Right forelimb (tissue), 1 donor: ENCODE measurements at regions not wholly inside any gene's neighbourhood (a gene's known extent, or its start where the extent isn't known, plus 50 kb on each side); places are given as distances from the start of the nearest gene placed in this dataset.

Experiments used
- DNase-seq: peaks from one replicate; pipeline ENCODE4 v3.0.0-alpha.2; 2018

GRCh38 chr20:22214296-22214695 is 370.1 kb downstream of the FOXA2 start:
- DNase-seq = no peak

GRCh38 chr20:22213271-22213670 is 371.1 kb downstream of the FOXA2 start:
- DNase-seq = no peak

- DNase-seq = no peak
Observed at GRCh38 chr20:22207280-22207679, 377.1 kb downstream of the FOXA2 start.

GRCh38 chr20:22204801-22205200 is 379.6 kb downstream of the FOXA2 start:
- DNase-seq = no peak

GRCh38 chr20:22182148-22182547 is 402.2 kb downstream of the FOXA2 start:
- no peak for DNase-seq

- no peak for DNase-seq
Observed at GRCh38 chr20:22180244-22180643, 404.1 kb downstream of the FOXA2 start.

GRCh38 chr20:22160101-22160652 is 424.2 kb downstream of the FOXA2 start:
- DNase-seq = peak; percentile 53

GRCh38 chr20:22159276-22159675 is 425.1 kb downstream of the FOXA2 start:
- no peak for DNase-seq

GRCh38 chr20:22127587-22127986 is 422.1 kb downstream of the PAX1 start:
- no peak for DNase-seq

- no peak for DNase-seq
Observed at GRCh38 chr20:22106308-22106938, 401.0 kb downstream of the PAX1 start.

- DNase-seq = no peak
Observed at GRCh38 chr20:22101606-22102005, 396.1 kb downstream of the PAX1 start.

- no peak for DNase-seq
Observed at GRCh38 chr20:22100686-22101085, 395.2 kb downstream of the PAX1 start.

GRCh38 chr20:22099348-22099747 is 393.9 kb downstream of the PAX1 start:
- DNase-seq = no peak

GRCh38 chr20:22098511-22098910 is 393.0 kb downstream of the PAX1 start:
- DNase-seq = no peak

- no peak for DNase-seq
Observed at GRCh38 chr20:22093122-22093521, 387.7 kb downstream of the PAX1 start.

GRCh38 chr20:22088882-22089281 is 383.4 kb downstream of the PAX1 start:
- DNase-seq = no peak

GRCh38 chr20:22080985-22081384 is 375.5 kb downstream of the PAX1 start:
- no peak for DNase-seq

GRCh38 chr20:22074635-22075034 is 369.2 kb downstream of the PAX1 start:
- DNase-seq = no peak

GRCh38 chr20:22071841-22072240 is 366.4 kb downstream of the PAX1 start:
- no peak for DNase-seq

GRCh38 chr20:22070610-22071058 is 365.2 kb downstream of the PAX1 start:
- peak; percentile 69 for DNase-seq

- DNase-seq = no peak
Observed at GRCh38 chr20:22063753-22064152, 358.3 kb downstream of the PAX1 start.

- no peak for DNase-seq
Observed at GRCh38 chr20:22062874-22063273, 357.4 kb downstream of the PAX1 start.

- DNase-seq = no peak
Observed at GRCh38 chr20:22060610-22061009, 355.1 kb downstream of the PAX1 start.

- DNase-seq = no peak
Observed at GRCh38 chr20:22058746-22059145, 353.3 kb downstream of the PAX1 start.

- DNase-seq = no peak
Observed at GRCh38 chr20:22055981-22056380, 350.5 kb downstream of the PAX1 start.
